Colonic mucosa (tissue), 4 donors: ENCODE measurements at regions not wholly inside any gene's neighbourhood (a gene's known extent, or its start where the extent isn't known, plus 50 kb on each side); places are given as distances from the start of the nearest gene placed in this dataset.

Experiments used
- DNase-seq: peaks from one replicate; pipeline ENCODE4 v3.0.0-alpha.2; 2020
- H3K27ac ChIP-seq: fragments of 200-600 bp; one replicate; pipeline ENCODE4 v1.8.0; 2021
- H3K27me3 ChIP-seq: fragments of 200-600 bp; one replicate; pipeline ENCODE4 v1.8.0; 2021
- H3K36me3 ChIP-seq: fragments of 200-600 bp; one replicate; pipeline ENCODE4 v1.8.0; 2021
- H3K4me1 ChIP-seq: fragments of 200-600 bp; one replicate; pipeline ENCODE4 v1.8.0; 2021; ENCODE audit warnings: mild to moderate bottlenecking
- H3K4me3 ChIP-seq: fragments of 200-600 bp; one replicate; pipeline ENCODE4 v1.8.0; 2021
- H3K9ac ChIP-seq, 2 donors: one replicate each; pipeline ENCODE4 v1.7.0; 2013; ENCODE audit warnings: control low read depth in 2 of 2, low read depth in 2 of 2, low read length in 2 of 2
- H3K9me3 ChIP-seq: fragments of 200-600 bp; one replicate; pipeline ENCODE4 v1.8.0; 2021
- intact Hi-C: fragments of 100-400 bp; cut with DNase I; formaldehyde crosslinking; loops from one replicate; pipeline ENCODE4 v1.14.1; 2022
- TF ChIP-seq, protein P1 (sequence below): fragments of 200-600 bp; IDR thresholded peaks from one replicate; pipeline ENCODE4 v1.8.0; 2022; ENCODE audit warnings: antibody characterized with exemption, mild to moderate bottlenecking
- donor health status: healthy.
- donor health status: DM: no; HTN: no; CAD: no.
- donor health status: DM: no; HTN: no; CAD: no.

DNA sequence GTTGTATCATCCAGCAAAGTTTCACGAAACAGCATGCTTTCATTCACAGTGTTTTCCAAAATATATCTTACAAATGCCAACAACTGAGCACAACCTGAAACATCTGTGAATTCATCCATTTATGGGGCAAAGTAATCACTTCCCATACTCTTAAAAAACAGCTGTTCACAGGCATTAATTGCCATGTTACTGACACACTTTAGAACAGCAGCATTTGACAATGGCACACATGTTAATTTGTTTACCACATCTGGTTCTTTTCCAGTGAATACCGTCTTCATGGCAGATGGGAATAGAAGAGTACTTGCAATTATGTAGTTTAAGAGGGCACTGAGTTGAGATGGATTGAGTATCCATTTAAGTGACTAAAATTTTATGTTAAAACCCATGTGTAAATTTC is 347.4 kb upstream of the LRP1B start:
- no peak overlapping the region for H3K27ac ChIP-seq
- H3K36me3 ChIP-seq: no peaks in the 10 kb centered on the region
- no peaks in the 10 kb centered on the region for H3K9me3 ChIP-seq
- H3K4me1 ChIP-seq: no peaks in the 10 kb centered on the region
- no peaks in the 10 kb centered on the region for H3K27me3 ChIP-seq
- TF ChIP-seq, protein P1, sequence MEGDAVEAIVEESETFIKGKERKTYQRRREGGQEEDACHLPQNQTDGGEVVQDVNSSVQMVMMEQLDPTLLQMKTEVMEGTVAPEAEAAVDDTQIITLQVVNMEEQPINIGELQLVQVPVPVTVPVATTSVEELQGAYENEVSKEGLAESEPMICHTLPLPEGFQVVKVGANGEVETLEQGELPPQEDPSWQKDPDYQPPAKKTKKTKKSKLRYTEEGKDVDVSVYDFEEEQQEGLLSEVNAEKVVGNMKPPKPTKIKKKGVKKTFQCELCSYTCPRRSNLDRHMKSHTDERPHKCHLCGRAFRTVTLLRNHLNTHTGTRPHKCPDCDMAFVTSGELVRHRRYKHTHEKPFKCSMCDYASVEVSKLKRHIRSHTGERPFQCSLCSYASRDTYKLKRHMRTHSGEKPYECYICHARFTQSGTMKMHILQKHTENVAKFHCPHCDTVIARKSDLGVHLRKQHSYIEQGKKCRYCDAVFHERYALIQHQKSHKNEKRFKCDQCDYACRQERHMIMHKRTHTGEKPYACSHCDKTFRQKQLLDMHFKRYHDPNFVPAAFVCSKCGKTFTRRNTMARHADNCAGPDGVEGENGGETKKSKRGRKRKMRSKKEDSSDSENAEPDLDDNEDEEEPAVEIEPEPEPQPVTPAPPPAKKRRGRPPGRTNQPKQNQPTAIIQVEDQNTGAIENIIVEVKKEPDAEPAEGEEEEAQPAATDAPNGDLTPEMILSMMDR: no peak
- no peak overlapping the region for H3K4me3 ChIP-seq
- H3K9ac ChIP-seq: no peak overlapping the region
- intact Hi-C loops: no loop called here
- DNase-seq: no peak

- H3K27me3 ChIP-seq: no peaks in the 10 kb centered on the region
- no peaks in the 10 kb centered on the region for H3K4me1 ChIP-seq
- intact Hi-C loops: no loop called here
- TF ChIP-seq, protein P1: no peak
- H3K27ac ChIP-seq: no peak overlapping the region
- H3K4me3 ChIP-seq: no peak overlapping the region
- no peak for DNase-seq
- no peaks in the 10 kb centered on the region for H3K9me3 ChIP-seq
- H3K9ac ChIP-seq: no peak overlapping the region
- H3K36me3 ChIP-seq: no peaks in the 10 kb centered on the region
Measured at GRCh38 chr2:142472382-142472781, 341.6 kb upstream of the LRP1B start.

GRCh38 chr2:142467321-142467720 is 336.5 kb upstream of the LRP1B start:
- H3K4me3 ChIP-seq: no peak overlapping the region
- H3K9ac ChIP-seq: no peak overlapping the region
- no peaks in the 10 kb centered on the region for H3K9me3 ChIP-seq
- intact Hi-C loops: no loop called here
- DNase-seq: no peak
- H3K36me3 ChIP-seq: no peaks in the 10 kb centered on the region
- no peaks in the 10 kb centered on the region for H3K27me3 ChIP-seq
- no peaks in the 10 kb centered on the region for H3K4me1 ChIP-seq
- TF ChIP-seq, protein P1: no peak
- H3K27ac ChIP-seq: no peak overlapping the region

DNA sequence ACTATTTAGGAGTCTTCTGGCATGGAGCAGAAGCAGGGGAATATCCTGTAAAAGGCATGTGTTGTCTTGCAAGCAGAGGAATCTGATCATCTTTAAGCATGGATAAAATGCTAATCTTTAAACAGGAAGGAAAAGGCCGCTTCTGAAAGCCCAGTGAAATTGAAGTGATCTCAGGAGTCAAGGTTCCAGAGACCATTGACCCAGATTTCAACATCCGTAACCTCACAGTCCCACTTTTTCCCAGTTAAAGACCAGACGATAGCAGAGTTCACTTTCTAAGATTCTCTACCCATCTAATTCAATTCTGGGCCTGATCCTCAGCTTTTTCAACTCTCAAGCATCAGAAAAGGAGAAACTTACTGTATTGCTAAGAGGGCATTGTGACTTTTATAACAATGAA is 332.2 kb upstream of the LRP1B start:
- no peak overlapping the region for H3K4me3 ChIP-seq
- H3K27me3 ChIP-seq: no peaks in the 10 kb centered on the region
- no peaks in the 10 kb centered on the region for H3K36me3 ChIP-seq
- intact Hi-C loops: no loop called here
- no peak for DNase-seq
- H3K27ac ChIP-seq: no peak overlapping the region
- no peaks in the 10 kb centered on the region for H3K4me1 ChIP-seq
- H3K9me3 ChIP-seq: no peaks in the 10 kb centered on the region
- TF ChIP-seq, protein P1: no peak
- H3K9ac ChIP-seq: no peak overlapping the region

GRCh38 chr2:142462306-142462705 is 331.5 kb upstream of the LRP1B start:
- no peak for DNase-seq
- Histone ChIP-seq H3K4me1 (no peaks in the 10 kb centered on the region), H3K9ac (no peak overlapping the region), H3K4me3 (no peak overlapping the region), H3K9me3 (no peaks in the 10 kb centered on the region), H3K27ac (no peak overlapping the region), H3K27me3 (no peaks in the 10 kb centered on the region), H3K36me3 (no peaks in the 10 kb centered on the region)
- TF ChIP-seq, protein P1: no peak
- intact Hi-C loops: no loop called here
